ENCODE measurements at regions not wholly inside any gene's neighbourhood (a gene's known extent, or its start where the extent isn't known, plus 50 kb on each side); places are given as distances from the start of the nearest gene placed in this dataset.

DNA sequence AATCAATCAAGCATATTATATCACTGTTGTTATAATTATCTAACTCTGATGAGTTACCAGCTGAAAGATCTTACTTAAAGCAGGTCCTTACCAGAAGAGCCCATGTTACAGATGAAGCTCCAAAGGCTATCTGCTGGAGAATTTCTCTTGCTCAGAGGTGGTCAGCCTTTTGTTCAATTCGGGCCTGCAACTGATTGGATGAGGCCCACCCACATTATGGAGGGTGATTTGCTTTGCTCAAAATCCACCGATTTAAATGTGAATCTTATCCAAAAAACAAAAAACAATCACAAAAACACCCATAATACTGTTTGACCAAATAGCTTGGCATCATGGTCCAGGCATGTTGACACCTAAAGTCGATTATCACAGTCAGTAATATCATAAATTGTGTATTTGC lies 348.6 kb upstream of the ANO3 start:
- TF ChIP-seq EZH2 (IDR thresholded peaks at IDR 0.05; ENCODE audit: insufficient read depth, poor library complexity, severe bottlenecking) (no peak), EZH2phosphoT487 (IDR thresholded peaks at IDR 0.05; ENCODE audit: insufficient read depth, low read depth) (no peak)
- in situ Hi-C loops (cut with MboI) = loop anchor here (5.0 to 10.0 kb wide), 2 partner anchors 152 to 244 kb away; no protein-coding TSS in a partner anchor

DNA sequence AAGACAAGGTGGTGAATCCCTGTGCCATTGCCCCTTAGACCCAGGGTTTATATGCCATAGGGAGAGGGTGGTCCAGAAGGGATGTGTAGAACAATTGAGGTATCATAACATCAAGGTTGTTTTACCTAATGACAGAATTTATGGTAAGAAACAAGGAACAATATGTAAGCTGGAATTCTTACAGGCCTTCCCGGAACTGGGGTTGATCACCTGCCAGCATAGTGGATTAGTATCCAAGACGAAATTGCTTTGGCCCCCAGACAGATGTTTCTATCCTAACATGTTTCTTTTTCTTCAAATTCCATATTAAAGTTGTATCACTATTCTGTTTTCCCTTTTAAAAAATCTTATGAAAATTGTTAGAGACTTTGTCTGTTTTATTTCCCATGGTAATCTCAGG lies 343.8 kb upstream of the ANO3 start:
- Histone ChIP-seq H4K20me1 (ENCODE audit: insufficient read depth) (no peaks in the 10 kb centered on the region), H3K4me1 (ENCODE audit: insufficient read depth) (peaks cover 5% of the 10 kb centered on the region; the same call in 1 of the 2 replicates), H2AFZ (no peak overlapping the region), H3K4me2 (ENCODE audit: unreplicated experiment) (no peak overlapping the region), H3K9ac (no peak overlapping the region), H3K79me2 (ENCODE audit: insufficient read depth) (no peaks in the 10 kb centered on the region), H3K27ac (no peak overlapping the region), H3K9me2 (ENCODE audit: insufficient read depth) (no peaks in the 10 kb centered on the region), H3F3A (ENCODE audit: insufficient read depth) (no peaks in the 10 kb centered on the region), H3K36me3 (ENCODE audit: low read depth) (no peaks in the 10 kb centered on the region), H3K9me3 (ENCODE audit: low read depth) (no peaks in the 10 kb centered on the region), H3K4me3 (no peak overlapping the region), H3K27me3 (replicated peaks; ENCODE audit: insufficient read depth) (no peaks in the 10 kb centered on the region)
- TF ChIP-seq EZH2 (IDR thresholded peaks at IDR 0.05; ENCODE audit: insufficient read depth, poor library complexity, severe bottlenecking) = no peak
- no peak for TF ChIP-seq EZH2phosphoT487 (IDR thresholded peaks at IDR 0.05; ENCODE audit: insufficient read depth, low read depth)
- WGBS, 2 experiments (ENCODE audit: low coverage in 1 of 2, low lambda C conversion rate in 2 of 2, missing lambda C conversion rate in 2 of 2) = 54 to 58% methylated on average over 2 of the region's 2 CpGs
- no peak for DNase-seq
- in situ Hi-C loops (cut with MboI) = loop anchor here (10.0 kb wide), 1 partner anchor 147 kb away; no protein-coding TSS in a partner anchor

More for the DNA sequence above, 348.6 kb upstream of the ANO3 start:
- no peaks in the 10 kb centered on the region for H3K36me3 ChIP-seq (ENCODE audit: low read depth)
- no peak overlapping the region for H3K4me3 ChIP-seq
- H3K79me2 ChIP-seq (ENCODE audit: insufficient read depth) = no peaks in the 10 kb centered on the region
- H2AFZ ChIP-seq = no peak overlapping the region
- H3K9me2 ChIP-seq (ENCODE audit: insufficient read depth) = no peaks in the 10 kb centered on the region
- no peaks in the 10 kb centered on the region for H3K27me3 ChIP-seq (replicated peaks; ENCODE audit: insufficient read depth)
- H3K27ac ChIP-seq = no peak overlapping the region
- no peaks in the 10 kb centered on the region for H4K20me1 ChIP-seq (ENCODE audit: insufficient read depth)
- H3K4me2 ChIP-seq (ENCODE audit: unreplicated experiment) = no peak overlapping the region
- H3K9me3 ChIP-seq (ENCODE audit: low read depth) = no peaks in the 10 kb centered on the region
- H3F3A ChIP-seq (ENCODE audit: insufficient read depth) = no peaks in the 10 kb centered on the region
- H3K4me1 ChIP-seq (ENCODE audit: insufficient read depth) = peaks cover 5% of the 10 kb centered on the region; the same call in 1 of the 2 replicates
- H3K9ac ChIP-seq = no peak overlapping the region
- no peak for DNase-seq
- 96 to 100% methylated on average over 3 of the region's 3 CpGs for WGBS, 2 experiments (ENCODE audit: low coverage in 1 of 2, low lambda C conversion rate in 2 of 2, missing lambda C conversion rate in 2 of 2)

DNA sequence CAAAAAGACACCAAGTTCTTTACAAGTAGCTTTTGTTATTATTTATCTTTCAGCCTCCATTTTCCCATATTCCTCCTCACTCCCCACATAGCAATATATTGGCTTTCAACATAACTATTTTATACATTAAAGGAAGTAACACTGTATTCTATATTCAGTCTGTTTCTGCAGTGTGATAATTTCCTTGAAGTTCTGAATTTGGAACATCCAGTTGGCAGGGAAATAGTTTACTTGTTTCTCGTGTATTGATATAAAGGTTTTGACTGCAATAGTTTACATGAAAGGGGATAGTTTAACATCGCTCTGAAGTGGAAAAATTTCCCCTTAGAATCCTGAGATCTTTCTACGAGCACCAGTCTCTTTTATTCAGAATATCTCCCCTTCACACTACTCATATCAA lies 341.5 kb upstream of the ANO3 start:
- H3K4me3 ChIP-seq = no peak overlapping the region
- in situ Hi-C loops (cut with MboI) = no loop called here
- no peaks in the 10 kb centered on the region for H3K9me3 ChIP-seq (ENCODE audit: low read depth)
- H2AFZ ChIP-seq = no peak overlapping the region
- DNase-seq = no peak
- no peaks in the 10 kb centered on the region for H3K9me2 ChIP-seq (ENCODE audit: insufficient read depth)
- peaks cover 5% of the 10 kb centered on the region; the same call in 1 of the 2 replicates for H3K4me1 ChIP-seq (ENCODE audit: insufficient read depth)
- no peaks in the 10 kb centered on the region for H3K27me3 ChIP-seq (replicated peaks; ENCODE audit: insufficient read depth)
- H3K9ac ChIP-seq = no peak overlapping the region
- H3F3A ChIP-seq (ENCODE audit: insufficient read depth) = no peaks in the 10 kb centered on the region
- 79 to 83% methylated on average over 3 of the region's 3 CpGs for WGBS, 2 experiments (ENCODE audit: low coverage in 1 of 2, low lambda C conversion rate in 2 of 2, missing lambda C conversion rate in 2 of 2)
- no peak for TF ChIP-seq EZH2 (IDR thresholded peaks at IDR 0.05; ENCODE audit: insufficient read depth, poor library complexity, severe bottlenecking)
- no peak for TF ChIP-seq EZH2phosphoT487 (IDR thresholded peaks at IDR 0.05; ENCODE audit: insufficient read depth, low read depth)
- H3K4me2 ChIP-seq (ENCODE audit: unreplicated experiment) = no peak overlapping the region
- H3K27ac ChIP-seq = no peak overlapping the region
- no peaks in the 10 kb centered on the region for H3K36me3 ChIP-seq (ENCODE audit: low read depth)
- no peaks in the 10 kb centered on the region for H3K79me2 ChIP-seq (ENCODE audit: insufficient read depth)
- no peaks in the 10 kb centered on the region for H4K20me1 ChIP-seq (ENCODE audit: insufficient read depth)

DNA sequence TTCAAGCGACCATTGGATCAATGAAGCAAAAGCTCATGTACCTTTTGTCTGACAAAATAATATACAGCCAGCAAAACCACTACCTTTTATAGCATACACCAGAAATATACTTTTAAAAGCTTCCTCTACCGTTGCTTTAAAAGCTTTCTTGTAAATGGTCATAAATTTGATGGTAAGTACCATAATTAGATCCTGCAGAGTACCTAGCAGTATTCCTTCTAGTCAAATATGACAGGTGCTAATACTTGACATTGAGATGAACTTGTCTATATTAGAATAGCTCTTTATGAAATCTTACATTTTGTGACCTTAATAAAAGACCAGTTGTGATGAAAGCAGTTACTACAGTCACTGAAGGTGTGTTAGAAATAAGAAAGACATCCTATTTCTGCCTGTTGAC lies 340.5 kb upstream of the ANO3 start:
- no peak overlapping the region for H3K4me3 ChIP-seq
- no peaks in the 10 kb centered on the region for H3K27me3 ChIP-seq (replicated peaks; ENCODE audit: insufficient read depth)
- no peaks in the 10 kb centered on the region for H3K36me3 ChIP-seq (ENCODE audit: low read depth)
- DNase-seq = no peak
- no peaks in the 10 kb centered on the region for H3K9me2 ChIP-seq (ENCODE audit: insufficient read depth)
- in situ Hi-C loops (cut with MboI) = no loop called here
- H3K27ac ChIP-seq = no peak overlapping the region
- no peaks in the 10 kb centered on the region for H3K9me3 ChIP-seq (ENCODE audit: low read depth)
- H2AFZ ChIP-seq = no peak overlapping the region
- 85 to 91% methylated on average over 2 of the region's 2 CpGs for WGBS, 2 experiments (ENCODE audit: low coverage in 1 of 2, low lambda C conversion rate in 2 of 2, missing lambda C conversion rate in 2 of 2)
- H3K4me2 ChIP-seq (ENCODE audit: unreplicated experiment) = no peak overlapping the region
- H4K20me1 ChIP-seq (ENCODE audit: insufficient read depth) = no peaks in the 10 kb centered on the region
- no peak overlapping the region for H3K9ac ChIP-seq
- no peaks in the 10 kb centered on the region for H3K79me2 ChIP-seq (ENCODE audit: insufficient read depth)
- no peak for TF ChIP-seq EZH2 (IDR thresholded peaks at IDR 0.05; ENCODE audit: insufficient read depth, poor library complexity, severe bottlenecking)
- no peak for TF ChIP-seq EZH2phosphoT487 (IDR thresholded peaks at IDR 0.05; ENCODE audit: insufficient read depth, low read depth)
- H3F3A ChIP-seq (ENCODE audit: insufficient read depth) = no peaks in the 10 kb centered on the region
- H3K4me1 ChIP-seq (ENCODE audit: insufficient read depth) = no peaks in the 10 kb centered on the region

DNA sequence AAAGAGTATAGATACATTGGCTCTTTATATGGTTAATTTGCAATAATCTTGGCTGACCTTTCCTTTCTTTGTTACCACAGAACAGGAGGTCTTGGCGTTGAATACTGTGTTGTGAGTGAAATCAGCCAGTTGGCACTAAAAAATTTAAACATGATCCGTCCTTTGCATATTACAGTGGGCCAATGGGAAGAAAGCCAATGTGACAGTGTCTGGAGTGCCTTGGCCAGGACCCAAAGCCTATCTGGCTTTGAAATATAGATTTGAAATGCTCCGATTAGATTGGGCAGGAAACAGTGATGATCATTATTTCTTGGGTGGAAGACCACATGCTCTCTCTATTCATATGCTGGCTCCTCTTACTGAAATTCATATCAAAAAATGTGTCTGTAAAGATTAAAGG lies 339.6 kb upstream of the ANO3 start:
- H3K4me3 ChIP-seq = no peak overlapping the region
- H3K36me3 ChIP-seq (ENCODE audit: low read depth) = no peaks in the 10 kb centered on the region
- H3K9me2 ChIP-seq (ENCODE audit: insufficient read depth) = no peaks in the 10 kb centered on the region
- no peak for DNase-seq
- H3K4me2 ChIP-seq (ENCODE audit: unreplicated experiment) = no peak overlapping the region
- no peaks in the 10 kb centered on the region for H3K4me1 ChIP-seq (ENCODE audit: insufficient read depth)
- WGBS, 2 experiments (ENCODE audit: low coverage in 1 of 2, low lambda C conversion rate in 2 of 2, missing lambda C conversion rate in 2 of 2) = 24 to 34% methylated on average over 3 of the region's 3 CpGs
- no peak for TF ChIP-seq EZH2phosphoT487 (IDR thresholded peaks at IDR 0.05; ENCODE audit: insufficient read depth, low read depth)
- TF ChIP-seq EZH2 (IDR thresholded peaks at IDR 0.05; ENCODE audit: insufficient read depth, poor library complexity, severe bottlenecking) = no peak
- H3K27ac ChIP-seq = no peak overlapping the region
- H2AFZ ChIP-seq = no peak overlapping the region
- no peaks in the 10 kb centered on the region for H3K79me2 ChIP-seq (ENCODE audit: insufficient read depth)
- H3K27me3 ChIP-seq (replicated peaks; ENCODE audit: insufficient read depth) = no peaks in the 10 kb centered on the region
- H3K9ac ChIP-seq = no peak overlapping the region
- no peaks in the 10 kb centered on the region for H3K9me3 ChIP-seq (ENCODE audit: low read depth)
- no peaks in the 10 kb centered on the region for H4K20me1 ChIP-seq (ENCODE audit: insufficient read depth)
- in situ Hi-C loops (cut with MboI) = no loop called here
- H3F3A ChIP-seq (ENCODE audit: insufficient read depth) = no peaks in the 10 kb centered on the region

Measured in GM23248 (cell line).